Bronchial epithelial cell (primary cell): ENCODE measurements at regions not wholly inside any gene's neighbourhood (a gene's known extent, or its start where the extent isn't known, plus 50 kb on each side); places are given as distances from the start of the nearest gene placed in this dataset.

Experiments
- DNase-seq: peaks from one replicate; pipeline ENCODE4 v3.0.0-alpha.2; 2010; ENCODE audit warnings: low read depth
- FAIRE-seq: peaks from 2 replicates; lab custom pipeline; 2011; peaks lifted over from hg19 to GRCh38; lab: Jason Lieb, UNC
- H3K27me3 ChIP-seq: 2 replicates; pipeline ENCODE4 v1.5.1; 2011; ENCODE audit warnings: low read length; ENCODE audit not compliant: control insufficient read depth, insufficient read depth
- H3K36me3 ChIP-seq: 2 replicates; pipeline ENCODE4 v1.5.1; 2011; ENCODE audit warnings: low read length; ENCODE audit not compliant: control insufficient read depth, insufficient read depth
- H3K4me3 ChIP-seq: 2 replicates; pipeline ENCODE4 v1.5.1; 2011; ENCODE audit warnings: mild to moderate bottlenecking, low read depth, low read length, control low read depth
- TF ChIP-seq, protein P1 (sequence below): IDR thresholded peaks from 2 replicates; pipeline ENCODE4 v1.5.1; 2011; ENCODE audit warnings: mild to moderate bottlenecking, moderate library complexity, low read length, control low read depth, inconsistent platforms; ENCODE audit not compliant: insufficient read depth, severe bottlenecking

DNA sequence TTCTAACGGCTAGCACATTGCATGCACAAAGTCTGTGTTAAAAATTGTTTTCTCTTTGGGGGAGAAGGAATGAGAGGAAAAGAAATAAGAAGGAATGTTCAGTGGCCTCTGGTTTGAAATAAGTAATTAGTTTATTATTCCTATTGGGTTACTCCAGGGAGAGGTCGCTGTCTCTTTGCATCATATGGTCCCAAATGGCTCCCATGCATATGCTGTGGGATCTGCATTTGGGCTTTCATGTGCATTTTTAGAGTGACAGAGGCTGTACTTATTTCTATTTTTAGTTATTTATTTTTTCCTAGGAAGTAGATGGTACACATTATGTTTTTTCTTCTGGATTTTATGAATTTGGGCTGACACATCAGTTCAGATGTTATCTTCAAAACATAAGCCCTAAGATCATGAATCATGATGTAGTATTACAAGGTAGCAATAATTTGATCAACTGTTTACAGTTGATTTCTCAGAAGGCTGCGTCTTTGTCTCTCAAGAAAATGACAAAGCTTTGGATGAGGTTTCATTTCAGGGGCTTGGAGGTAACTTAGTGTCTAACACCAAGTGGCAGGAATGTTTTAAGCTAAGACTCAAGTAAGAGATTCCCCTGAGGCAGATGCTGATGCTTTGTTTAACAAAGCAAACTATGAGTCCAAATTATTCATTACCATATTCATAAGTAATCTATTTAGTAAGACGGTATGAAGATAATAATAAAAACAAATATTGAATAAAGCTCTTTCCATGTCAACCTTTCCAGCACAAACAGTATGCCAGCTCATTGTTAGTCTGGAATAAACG, 247.7 kb downstream of the NSUN3 start:
- Histone ChIP-seq H3K27me3 (no peaks in the 10 kb centered on the region), H3K4me3 (no peak overlapping the region), H3K36me3 (no peaks in the 10 kb centered on the region)
- DNase-seq = no peak
- no peak for FAIRE-seq
- TF ChIP-seq, protein P1, sequence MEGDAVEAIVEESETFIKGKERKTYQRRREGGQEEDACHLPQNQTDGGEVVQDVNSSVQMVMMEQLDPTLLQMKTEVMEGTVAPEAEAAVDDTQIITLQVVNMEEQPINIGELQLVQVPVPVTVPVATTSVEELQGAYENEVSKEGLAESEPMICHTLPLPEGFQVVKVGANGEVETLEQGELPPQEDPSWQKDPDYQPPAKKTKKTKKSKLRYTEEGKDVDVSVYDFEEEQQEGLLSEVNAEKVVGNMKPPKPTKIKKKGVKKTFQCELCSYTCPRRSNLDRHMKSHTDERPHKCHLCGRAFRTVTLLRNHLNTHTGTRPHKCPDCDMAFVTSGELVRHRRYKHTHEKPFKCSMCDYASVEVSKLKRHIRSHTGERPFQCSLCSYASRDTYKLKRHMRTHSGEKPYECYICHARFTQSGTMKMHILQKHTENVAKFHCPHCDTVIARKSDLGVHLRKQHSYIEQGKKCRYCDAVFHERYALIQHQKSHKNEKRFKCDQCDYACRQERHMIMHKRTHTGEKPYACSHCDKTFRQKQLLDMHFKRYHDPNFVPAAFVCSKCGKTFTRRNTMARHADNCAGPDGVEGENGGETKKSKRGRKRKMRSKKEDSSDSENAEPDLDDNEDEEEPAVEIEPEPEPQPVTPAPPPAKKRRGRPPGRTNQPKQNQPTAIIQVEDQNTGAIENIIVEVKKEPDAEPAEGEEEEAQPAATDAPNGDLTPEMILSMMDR = no peak

DNA sequence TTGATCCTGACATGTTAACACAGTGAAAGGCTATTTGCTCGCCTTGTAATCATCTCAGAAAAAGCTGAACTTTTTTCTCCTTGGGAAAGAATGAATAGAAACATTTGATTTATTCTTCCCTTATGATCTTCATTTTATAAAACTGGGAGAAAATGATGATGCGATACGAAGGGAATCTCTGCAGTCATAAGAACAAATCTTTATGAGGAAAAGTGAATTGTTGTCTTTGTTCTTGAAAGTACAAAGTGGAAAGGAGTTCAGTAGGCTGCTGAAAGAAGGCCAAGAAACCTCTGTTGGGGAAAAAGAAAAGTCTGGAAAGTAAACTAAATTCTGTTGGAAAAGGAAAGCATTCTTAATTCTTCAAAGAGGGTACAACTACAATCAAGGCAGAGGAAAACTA, 248.8 kb downstream of the NSUN3 start:
- Histone ChIP-seq H3K36me3 (no peaks in the 10 kb centered on the region), H3K4me3 (no peak overlapping the region), H3K27me3 (no peaks in the 10 kb centered on the region)
- no peak for DNase-seq
- FAIRE-seq = no peak
- TF ChIP-seq, protein P1 = no peak

DNA sequence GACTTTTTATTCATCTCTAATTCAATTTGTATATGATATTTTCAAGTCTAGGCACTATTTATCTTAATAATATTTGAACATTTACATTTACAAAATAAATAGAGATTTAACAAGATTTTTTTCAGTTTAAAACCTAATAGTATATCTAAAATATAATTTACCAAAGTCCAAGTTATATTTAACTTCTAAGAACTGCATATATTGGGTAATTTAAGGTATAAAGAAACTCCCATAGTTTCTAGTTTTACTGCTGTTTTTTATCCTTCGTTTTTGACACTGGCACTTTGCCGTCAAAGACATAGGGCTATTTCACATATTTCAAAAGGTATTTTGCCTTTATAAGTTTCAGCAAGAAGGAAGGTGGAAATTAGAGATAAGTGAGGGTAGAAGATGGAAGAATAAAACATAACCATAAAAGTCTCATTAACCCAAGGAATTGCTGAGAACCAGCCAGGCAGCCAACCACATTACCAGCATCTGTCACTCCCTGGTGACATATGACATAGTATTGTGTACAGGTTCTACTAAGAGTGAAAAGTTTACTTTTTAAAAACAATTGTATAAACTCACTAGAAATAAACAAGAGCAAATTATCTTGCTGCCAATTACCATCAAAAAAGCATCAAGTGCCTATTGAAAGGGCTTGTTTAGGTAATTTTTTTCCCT, 251.5 kb downstream of the NSUN3 start:
- Histone ChIP-seq H3K36me3 (no peaks in the 10 kb centered on the region), H3K4me3 (no peak overlapping the region), H3K27me3 (no peaks in the 10 kb centered on the region)
- TF ChIP-seq, protein P1 = no peak
- DNase-seq (no peak), FAIRE-seq (no peak)

DNA sequence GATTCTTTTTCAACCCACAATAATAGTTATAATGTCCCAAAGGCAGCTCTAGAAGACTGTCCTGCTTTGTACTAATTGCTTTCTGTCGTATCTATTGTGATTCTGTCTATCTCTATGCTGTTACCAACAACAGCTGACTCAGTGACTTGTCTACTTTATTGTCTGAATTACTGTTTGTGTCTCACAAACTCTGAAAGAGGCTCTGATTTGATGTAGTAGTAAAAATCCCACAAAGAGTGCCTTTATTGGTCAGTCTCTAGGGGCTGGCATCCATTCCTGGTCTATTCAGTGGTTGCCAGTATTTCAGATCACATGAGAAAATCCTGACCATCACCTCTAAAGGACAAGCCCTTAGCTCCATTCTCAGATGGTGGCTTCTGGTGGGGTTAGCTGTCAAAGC, 254.2 kb downstream of the NSUN3 start:
- TF ChIP-seq, protein P1 = no peak
- H3K36me3 ChIP-seq = no peaks in the 10 kb centered on the region
- FAIRE-seq = no peak
- H3K27me3 ChIP-seq = no peaks in the 10 kb centered on the region
- DNase-seq = no peak
- no peak overlapping the region for H3K4me3 ChIP-seq

DNA sequence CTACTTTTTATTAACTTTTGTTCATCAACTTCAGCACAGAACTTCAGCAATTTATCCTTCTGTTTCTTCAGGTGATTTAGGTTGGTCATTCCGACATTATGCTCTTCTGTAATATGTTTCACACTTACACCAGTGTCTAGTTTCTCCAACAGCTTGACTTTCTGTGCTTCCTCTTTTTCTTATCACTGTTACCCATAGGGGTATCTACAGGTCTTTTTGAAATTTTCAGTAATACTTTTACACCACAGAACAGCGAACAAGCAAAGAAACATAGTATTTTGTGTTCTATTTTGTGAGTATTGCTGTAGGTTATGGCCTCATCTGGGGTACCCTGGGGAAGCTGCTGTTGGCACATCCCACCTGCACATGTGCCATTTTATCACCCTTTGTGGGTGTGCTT, 260.7 kb downstream of the NSUN3 start:
- Histone ChIP-seq H3K4me3 (no peak overlapping the region), H3K36me3 (no peaks in the 10 kb centered on the region), H3K27me3 (no peaks in the 10 kb centered on the region)
- DNase-seq (no peak), FAIRE-seq (no peak)
- TF ChIP-seq, protein P1 = no peak
